Chondrocyte (in vitro differentiated cells): ENCODE measurements at regions not wholly inside any gene's neighbourhood (a gene's known extent, or its start where the extent isn't known, plus 50 kb on each side); places are given as distances from the start of the nearest gene placed in this dataset.

Experiments
- DNase-seq: peaks from one replicate; pipeline ENCODE4 v3.0.0; 2021; ENCODE audit warnings: mixed read lengths, low spot score
- H3K27ac Mint-ChIP-seq: one replicate; pipeline ENCODE4 v1.8.0; 2021; ENCODE audit warnings: mild to moderate bottlenecking, moderate library complexity, mixed read lengths; ENCODE audit not compliant: unreplicated experiment
- H3K27me3 Mint-ChIP-seq: 2 replicates; pipeline ENCODE4 v1.8.0; 2021; ENCODE audit warnings: low read depth, mixed read lengths
- H3K36me3 Mint-ChIP-seq: 2 replicates; pipeline ENCODE4 v1.8.0; 2021; ENCODE audit warnings: low read depth, mixed read lengths
- H3K4me1 Mint-ChIP-seq: 2 replicates; pipeline ENCODE4 v1.8.0; 2021; ENCODE audit warnings: low read depth, mild to moderate bottlenecking, mixed read lengths
- H3K4me3 Mint-ChIP-seq: one replicate; pipeline ENCODE4 v1.8.0; 2021; ENCODE audit warnings: mild to moderate bottlenecking, moderate library complexity, mixed read lengths; ENCODE audit not compliant: unreplicated experiment
- H3K9me3 Mint-ChIP-seq: 2 replicates; pipeline ENCODE4 v1.8.0; 2021; ENCODE audit warnings: low read depth, mixed read lengths
- TF ChIP-seq, protein P1 (sequence below): fragments of 200-600 bp; sonication (generic); IDR thresholded peaks from 2 replicates; pipeline ENCODE4 v1.5.0; 2021; ENCODE audit warnings: antibody characterized with exemption, mild to moderate bottlenecking, moderate library complexity

DNA sequence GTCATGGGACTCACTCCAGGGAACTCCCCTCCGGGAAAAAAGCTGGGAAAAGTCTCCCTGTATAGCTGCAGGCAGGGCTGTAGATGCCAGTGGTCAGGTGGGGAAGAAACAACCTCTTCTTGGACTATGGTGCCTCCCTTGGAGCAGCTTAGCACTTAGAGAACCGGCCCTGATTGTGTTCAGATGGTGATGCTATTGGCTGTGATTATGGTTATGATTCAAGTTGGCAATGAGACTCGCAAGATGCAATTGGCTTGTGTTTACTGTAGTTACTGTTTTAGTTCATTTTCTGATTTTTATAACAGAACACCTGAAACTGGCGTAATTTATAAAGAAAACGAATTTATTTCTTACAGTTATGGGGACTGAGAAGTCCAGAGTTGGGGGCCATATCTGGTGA is 80.9 kb upstream of the ADRA1D start:
- Mint-ChIP-seq H3K27ac (no peak overlapping the region), H3K9me3 (peaks cover 5% of the 10 kb centered on the region), H3K36me3 (no peaks in the 10 kb centered on the region), H3K27me3 (peaks cover 14% of the 10 kb centered on the region), H3K4me3 (no peak overlapping the region), H3K4me1 (no peaks in the 10 kb centered on the region)
- TF ChIP-seq, protein P1, sequence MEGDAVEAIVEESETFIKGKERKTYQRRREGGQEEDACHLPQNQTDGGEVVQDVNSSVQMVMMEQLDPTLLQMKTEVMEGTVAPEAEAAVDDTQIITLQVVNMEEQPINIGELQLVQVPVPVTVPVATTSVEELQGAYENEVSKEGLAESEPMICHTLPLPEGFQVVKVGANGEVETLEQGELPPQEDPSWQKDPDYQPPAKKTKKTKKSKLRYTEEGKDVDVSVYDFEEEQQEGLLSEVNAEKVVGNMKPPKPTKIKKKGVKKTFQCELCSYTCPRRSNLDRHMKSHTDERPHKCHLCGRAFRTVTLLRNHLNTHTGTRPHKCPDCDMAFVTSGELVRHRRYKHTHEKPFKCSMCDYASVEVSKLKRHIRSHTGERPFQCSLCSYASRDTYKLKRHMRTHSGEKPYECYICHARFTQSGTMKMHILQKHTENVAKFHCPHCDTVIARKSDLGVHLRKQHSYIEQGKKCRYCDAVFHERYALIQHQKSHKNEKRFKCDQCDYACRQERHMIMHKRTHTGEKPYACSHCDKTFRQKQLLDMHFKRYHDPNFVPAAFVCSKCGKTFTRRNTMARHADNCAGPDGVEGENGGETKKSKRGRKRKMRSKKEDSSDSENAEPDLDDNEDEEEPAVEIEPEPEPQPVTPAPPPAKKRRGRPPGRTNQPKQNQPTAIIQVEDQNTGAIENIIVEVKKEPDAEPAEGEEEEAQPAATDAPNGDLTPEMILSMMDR, result no peak
- no peak for DNase-seq

DNA sequence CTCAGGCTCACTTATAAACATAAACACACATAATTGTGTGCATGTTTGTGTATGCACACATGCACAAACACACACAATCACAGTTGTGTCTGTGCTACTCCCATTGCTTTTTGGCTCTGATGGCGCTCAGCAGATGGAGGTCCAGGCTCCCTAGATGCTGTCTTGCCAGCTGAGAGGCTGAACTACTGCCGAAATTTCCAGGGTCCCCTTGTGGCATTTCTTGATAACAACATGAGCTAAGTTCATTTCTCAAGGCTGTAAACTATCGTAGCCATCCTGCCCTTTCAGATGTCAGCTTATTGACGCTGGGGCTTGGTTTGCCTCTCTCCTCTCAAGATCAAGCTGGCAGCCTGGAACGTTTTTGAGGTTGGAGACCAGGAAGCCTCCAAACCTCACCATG is 80.1 kb upstream of the ADRA1D start:
- TF ChIP-seq, protein P1, result no peak
- no peak for DNase-seq
- Mint-ChIP-seq H3K27ac (no peak overlapping the region), H3K27me3 (peaks cover 10% of the 10 kb centered on the region), H3K36me3 (no peaks in the 10 kb centered on the region), H3K9me3 (peaks cover 5% of the 10 kb centered on the region), H3K4me1 (no peaks in the 10 kb centered on the region), H3K4me3 (no peak overlapping the region)

DNA sequence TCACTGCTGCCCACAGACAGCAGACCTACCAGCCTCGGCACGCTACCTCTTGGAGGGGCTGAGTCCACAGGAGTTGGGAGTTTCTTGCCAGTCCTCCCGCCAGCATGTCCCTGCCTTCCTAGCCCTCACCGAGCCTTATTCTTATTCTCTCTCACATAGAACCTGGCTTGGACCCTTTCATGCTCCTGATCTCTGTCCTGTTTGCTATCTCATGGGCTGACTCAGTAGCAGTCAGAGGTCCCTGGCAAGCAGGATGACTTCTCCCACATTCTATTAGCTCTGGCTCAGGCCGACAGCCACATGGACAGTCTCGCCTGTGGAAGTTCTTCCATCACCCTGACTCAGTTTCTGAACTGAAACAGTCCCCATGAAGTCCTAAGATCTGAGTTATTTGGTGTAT is 79.5 kb upstream of the ADRA1D start:
- H3K4me1 Mint-ChIP-seq, result no peaks in the 10 kb centered on the region
- H3K36me3 Mint-ChIP-seq, result no peaks in the 10 kb centered on the region
- H3K4me3 Mint-ChIP-seq, result no peak overlapping the region
- peaks cover 13% of the 10 kb centered on the region for H3K27me3 Mint-ChIP-seq
- TF ChIP-seq, protein P1, result no peak
- H3K27ac Mint-ChIP-seq, result no peak overlapping the region
- H3K9me3 Mint-ChIP-seq, result peaks cover 5% of the 10 kb centered on the region
- DNase-seq, result no peak

DNA sequence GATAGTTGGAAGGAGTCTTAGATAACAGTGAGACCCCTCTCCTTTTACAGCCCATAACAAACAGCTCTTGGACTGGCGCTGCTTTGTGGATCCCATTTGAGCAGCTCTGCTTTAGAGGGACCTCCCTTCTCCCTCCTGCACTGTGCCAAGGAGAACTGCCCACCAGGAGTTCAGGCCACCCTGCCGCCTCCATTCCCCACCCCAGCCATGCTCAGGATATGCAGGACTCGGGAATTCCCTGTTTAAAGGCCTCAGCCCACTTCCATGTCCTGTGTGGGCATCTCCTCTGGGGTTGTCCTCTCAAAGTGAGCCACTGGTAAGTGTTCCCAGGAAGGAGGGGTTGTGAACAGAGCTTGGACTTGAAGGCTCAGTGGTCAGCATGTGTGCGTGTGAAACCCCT is 78.9 kb upstream of the ADRA1D start:
- H3K36me3 Mint-ChIP-seq, result no peaks in the 10 kb centered on the region
- no peaks in the 10 kb centered on the region for H3K4me1 Mint-ChIP-seq
- DNase-seq, result no peak
- peaks cover 12% of the 10 kb centered on the region for H3K27me3 Mint-ChIP-seq
- no peak overlapping the region for H3K27ac Mint-ChIP-seq
- no peak overlapping the region for H3K4me3 Mint-ChIP-seq
- H3K9me3 Mint-ChIP-seq, result peaks cover 5% of the 10 kb centered on the region
- TF ChIP-seq, protein P1, result no peak

DNA sequence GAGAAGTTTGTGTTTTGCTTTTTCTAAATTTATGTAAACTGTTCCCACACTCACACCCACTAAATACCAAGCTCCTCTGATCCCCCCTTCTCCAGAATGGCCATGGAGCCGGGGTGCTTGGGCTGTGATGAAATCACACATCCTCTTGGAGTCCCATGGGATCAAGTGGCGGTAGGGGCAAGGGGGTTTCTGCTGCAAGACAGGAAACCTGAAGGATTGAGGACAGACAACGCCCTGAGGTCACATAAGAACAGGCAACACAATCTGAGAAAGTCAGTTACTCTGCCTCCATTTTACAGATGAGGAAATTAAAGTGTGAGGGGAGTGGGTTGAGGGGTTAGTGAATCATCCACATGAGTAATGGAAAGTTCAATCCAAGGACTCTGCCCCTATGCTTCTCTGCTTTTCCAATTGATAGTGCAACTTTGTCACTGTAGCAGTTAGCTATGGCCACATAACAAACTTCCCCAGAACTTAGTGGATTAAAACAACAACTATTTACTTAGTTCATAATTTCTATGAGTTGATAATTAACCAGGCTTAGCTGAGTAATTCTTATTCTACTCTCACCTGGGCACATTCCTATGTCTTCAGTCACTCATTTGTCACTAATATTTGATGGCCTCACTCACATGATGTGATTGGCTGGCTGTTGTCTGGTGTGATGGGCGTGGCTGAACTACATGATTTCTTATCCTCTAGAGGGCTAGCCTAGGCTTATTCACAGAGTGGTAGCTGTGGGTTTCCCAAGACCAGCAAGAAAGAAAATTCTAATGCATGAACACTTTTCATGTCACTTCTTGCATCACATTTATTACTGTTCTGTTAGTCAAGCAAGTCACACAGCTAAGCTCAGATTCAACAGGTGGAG is 77.3 kb upstream of the ADRA1D start:
- TF ChIP-seq, protein P1, result no peak
- Mint-ChIP-seq H3K4me1 (no peaks in the 10 kb centered on the region), H3K36me3 (no peaks in the 10 kb centered on the region), H3K9me3 (peaks cover 5% of the 10 kb centered on the region), H3K27ac (no peak overlapping the region), H3K4me3 (no peak overlapping the region), H3K27me3 (peaks cover 16% of the 10 kb centered on the region)
- DNase-seq, result no peak
